ENCODE measurements at regions not wholly inside any gene's neighbourhood (a gene's known extent, or its start where the extent isn't known, plus 50 kb on each side); places are given as distances from the start of the nearest gene placed in this dataset.

- H3K4me1 Mint-ChIP-seq, result no peaks in the 10 kb centered on the region
- no peaks in the 10 kb centered on the region for H3K36me3 Mint-ChIP-seq
- no peak overlapping the region for H3K4me3 Mint-ChIP-seq
- no peak overlapping the region for H3K27ac Mint-ChIP-seq
- ATAC-seq, result no peak
- peaks cover 19% of the 10 kb centered on the region for H3K9me3 Mint-ChIP-seq
- DNase-seq (ENCODE audit: low spot score in 2 of 2), result no peak
Observed at GRCh38 chr13:69597088-69597487, 510.5 kb upstream of the ATXN8OS start.

GRCh38 chr13:69595181-69595580, 512.4 kb upstream of the ATXN8OS start:
- DNase-seq (ENCODE audit: low spot score in 2 of 2), result no peak
- H3K36me3 Mint-ChIP-seq, result no peaks in the 10 kb centered on the region
- no peak overlapping the region for H3K27ac Mint-ChIP-seq
- no peaks in the 10 kb centered on the region for H3K4me1 Mint-ChIP-seq
- H3K4me3 Mint-ChIP-seq, result no peak overlapping the region
- ATAC-seq, result no peak
- H3K9me3 Mint-ChIP-seq, result peaks cover 16% of the 10 kb centered on the region

GRCh38 chr13:69591437-69591836, 516.2 kb upstream of the ATXN8OS start:
- H3K4me1 Mint-ChIP-seq, result no peaks in the 10 kb centered on the region
- H3K36me3 Mint-ChIP-seq, result no peaks in the 10 kb centered on the region
- no peak overlapping the region for H3K27ac Mint-ChIP-seq
- H3K9me3 Mint-ChIP-seq, result peaks cover 19% of the 10 kb centered on the region
- no peak overlapping the region for H3K4me3 Mint-ChIP-seq
- ATAC-seq, result no peak
- no peak for DNase-seq (ENCODE audit: low spot score in 2 of 2)

DNA sequence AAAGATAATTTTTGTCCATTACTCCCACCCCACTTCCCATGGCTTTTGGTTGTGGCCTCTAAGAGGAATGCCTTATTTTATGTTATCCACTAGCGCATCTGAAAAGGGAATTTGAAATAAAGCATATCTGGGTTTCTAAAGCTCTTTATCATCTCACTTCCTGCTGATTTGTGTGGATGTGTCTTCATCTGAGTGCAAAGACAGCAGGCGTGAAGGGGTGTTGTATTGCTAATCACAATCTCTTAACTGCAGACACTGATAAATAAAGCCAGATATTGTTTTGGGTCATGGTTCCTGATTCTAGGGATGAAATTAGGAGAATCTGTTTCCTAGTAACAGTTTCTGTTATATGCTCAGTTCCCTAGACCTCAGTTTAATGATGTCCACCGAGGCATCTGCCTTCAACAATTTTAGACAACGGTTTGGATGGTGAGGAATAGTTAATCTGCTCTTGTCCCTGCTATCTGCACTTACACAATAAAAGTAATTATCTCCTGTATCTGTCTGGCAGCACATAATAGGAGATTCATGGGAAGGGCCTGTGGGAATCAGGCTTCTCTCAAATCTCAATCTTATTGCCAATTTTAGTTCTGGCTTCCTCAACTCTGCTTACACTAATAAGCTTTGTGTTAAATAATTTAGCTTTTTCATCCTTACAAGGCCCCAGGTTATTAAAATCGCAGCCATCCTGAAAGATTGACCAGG, 517.9 kb upstream of the ATXN8OS start:
- H3K36me3 Mint-ChIP-seq, result no peaks in the 10 kb centered on the region

GRCh38 chr13:69585656-69586055, 522.0 kb upstream of the ATXN8OS start:
- Mint-ChIP-seq H3K36me3 (no peaks in the 10 kb centered on the region), H3K9me3 (peaks cover 14% of the 10 kb centered on the region), H3K4me3 (no peak overlapping the region), H3K4me1 (no peaks in the 10 kb centered on the region), H3K27ac (no peak overlapping the region)
- ATAC-seq, result no peak
- DNase-seq (ENCODE audit: low spot score in 2 of 2), result no peak

More for the DNA sequence above, 517.9 kb upstream of the ATXN8OS start:
- ATAC-seq (no peak), DNase-seq (ENCODE audit: low spot score in 2 of 2) (no peak)
- H3K4me1 Mint-ChIP-seq, result no peaks in the 10 kb centered on the region
- peaks cover 18% of the 10 kb centered on the region for H3K9me3 Mint-ChIP-seq
- H3K4me3 Mint-ChIP-seq, result no peak overlapping the region
- no peak overlapping the region for H3K27ac Mint-ChIP-seq

GRCh38 chr13:69580255-69580654, 527.4 kb upstream of the ATXN8OS start:
- Mint-ChIP-seq H3K9me3 (no peaks in the 10 kb centered on the region), H3K4me1 (no peaks in the 10 kb centered on the region), H3K4me3 (no peak overlapping the region), H3K36me3 (no peaks in the 10 kb centered on the region), H3K27ac (no peak overlapping the region)
- ATAC-seq, result no peak
- no peak for DNase-seq (ENCODE audit: low spot score in 2 of 2)

- Mint-ChIP-seq H3K27ac (no peak overlapping the region), H3K4me1 (no peaks in the 10 kb centered on the region), H3K4me3 (no peak overlapping the region), H3K9me3 (no peaks in the 10 kb centered on the region), H3K36me3 (no peaks in the 10 kb centered on the region)
- ATAC-seq, result no peak
- DNase-seq (ENCODE audit: low spot score in 2 of 2), result no peak
Observed at GRCh38 chr13:69579351-69579750, 528.3 kb upstream of the ATXN8OS start.

GRCh38 chr13:69571606-69572323, 535.9 kb upstream of the ATXN8OS start:
- H3K4me1 Mint-ChIP-seq, result no peaks in the 10 kb centered on the region
- H3K9me3 Mint-ChIP-seq, result peaks cover 12% of the 10 kb centered on the region
- DNase-seq (ENCODE audit: low spot score in 2 of 2) (no peak), ATAC-seq (no peak)
- H3K4me3 Mint-ChIP-seq, result no peak overlapping the region
- H3K27ac Mint-ChIP-seq, result no peak overlapping the region
- H3K36me3 Mint-ChIP-seq, result no peaks in the 10 kb centered on the region

GRCh38 chr13:69567514-69567913, 540.1 kb upstream of the ATXN8OS start:
- H3K4me3 Mint-ChIP-seq, result no peak overlapping the region

GRCh38 chr13:69566104-69566716, 541.4 kb upstream of the ATXN8OS start:
- no peak overlapping the region for H3K4me3 Mint-ChIP-seq
- ATAC-seq (no peak), DNase-seq (ENCODE audit: low spot score in 2 of 2) (no peak)
- H3K4me1 Mint-ChIP-seq, result no peaks in the 10 kb centered on the region
- H3K9me3 Mint-ChIP-seq, result peaks cover 9% of the 10 kb centered on the region
- no peak overlapping the region for H3K27ac Mint-ChIP-seq
- H3K36me3 Mint-ChIP-seq, result no peaks in the 10 kb centered on the region

More at GRCh38 chr13:69567514-69567913, 540.1 kb upstream of the ATXN8OS start:
- Mint-ChIP-seq H3K4me1 (no peaks in the 10 kb centered on the region), H3K9me3 (peaks cover 11% of the 10 kb centered on the region), H3K36me3 (no peaks in the 10 kb centered on the region), H3K27ac (no peak overlapping the region)
- ATAC-seq (no peak), DNase-seq (ENCODE audit: low spot score in 2 of 2) (no peak)

DNA sequence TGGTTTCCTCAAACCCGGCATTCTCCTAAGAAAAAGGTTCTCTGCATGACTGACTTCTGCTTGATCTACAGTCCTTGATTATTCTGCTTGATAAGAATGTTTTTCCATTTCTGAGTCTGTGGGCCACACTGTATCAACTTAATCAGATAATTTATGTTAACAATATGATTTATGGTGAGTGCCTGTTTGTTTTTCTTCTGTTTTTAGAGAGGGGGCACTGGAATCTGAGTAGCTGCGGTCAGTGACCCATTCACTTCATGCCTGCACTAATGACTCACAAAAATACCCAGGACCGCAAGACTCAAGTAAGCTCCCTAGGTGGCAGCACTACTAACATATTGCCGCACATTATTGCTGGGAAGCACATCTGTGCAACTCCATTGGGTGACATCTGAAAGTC, 542.3 kb upstream of the ATXN8OS start:
- H3K9me3 Mint-ChIP-seq, result peaks cover 9% of the 10 kb centered on the region
- no peaks in the 10 kb centered on the region for H3K4me1 Mint-ChIP-seq
- no peaks in the 10 kb centered on the region for H3K36me3 Mint-ChIP-seq
- no peak for DNase-seq (ENCODE audit: low spot score in 2 of 2)
- H3K27ac Mint-ChIP-seq, result no peak overlapping the region
- ATAC-seq, result no peak
- no peak overlapping the region for H3K4me3 Mint-ChIP-seq

- Mint-ChIP-seq H3K27ac (no peak overlapping the region), H3K9me3 (peaks cover 4% of the 10 kb centered on the region), H3K36me3 (no peaks in the 10 kb centered on the region), H3K4me3 (no peak overlapping the region), H3K4me1 (no peaks in the 10 kb centered on the region)
- ATAC-seq (no peak), DNase-seq (ENCODE audit: low spot score in 2 of 2) (no peak)
Observed at GRCh38 chr13:69556540-69557196, 551.0 kb upstream of the ATXN8OS start.

DNA sequence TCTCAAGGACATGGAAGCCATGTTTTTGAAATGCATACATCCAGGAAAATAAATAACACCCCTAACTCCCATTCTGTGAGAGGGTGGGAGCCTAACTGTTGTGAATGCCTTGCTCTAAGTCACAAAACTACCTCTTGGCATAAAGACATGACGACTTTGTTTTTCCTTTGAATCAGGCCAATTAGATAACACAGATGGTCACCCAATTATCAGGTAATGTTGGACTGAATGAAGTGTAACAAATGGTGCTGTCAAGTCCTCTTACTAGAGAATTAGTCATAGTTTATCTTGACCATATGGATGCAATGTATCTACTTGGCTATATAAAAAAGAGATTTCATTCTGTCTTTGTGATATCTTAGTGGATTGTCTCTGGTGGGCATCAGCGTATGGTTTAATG, 553.6 kb upstream of the ATXN8OS start:
- Mint-ChIP-seq H3K27ac (no peak overlapping the region), H3K9me3 (peaks cover 4% of the 10 kb centered on the region), H3K4me1 (no peaks in the 10 kb centered on the region), H3K4me3 (no peak overlapping the region), H3K36me3 (no peaks in the 10 kb centered on the region)
- DNase-seq (ENCODE audit: low spot score in 2 of 2), result no peak
- no peak for ATAC-seq

GRCh38 chr13:69551193-69551592, 556.4 kb upstream of the ATXN8OS start:
- no peaks in the 10 kb centered on the region for H3K36me3 Mint-ChIP-seq
- H3K4me1 Mint-ChIP-seq, result no peaks in the 10 kb centered on the region
- H3K9me3 Mint-ChIP-seq, result no peaks in the 10 kb centered on the region
- ATAC-seq (no peak), DNase-seq (ENCODE audit: low spot score in 2 of 2) (no peak)
- no peak overlapping the region for H3K27ac Mint-ChIP-seq
- no peak overlapping the region for H3K4me3 Mint-ChIP-seq

DNA sequence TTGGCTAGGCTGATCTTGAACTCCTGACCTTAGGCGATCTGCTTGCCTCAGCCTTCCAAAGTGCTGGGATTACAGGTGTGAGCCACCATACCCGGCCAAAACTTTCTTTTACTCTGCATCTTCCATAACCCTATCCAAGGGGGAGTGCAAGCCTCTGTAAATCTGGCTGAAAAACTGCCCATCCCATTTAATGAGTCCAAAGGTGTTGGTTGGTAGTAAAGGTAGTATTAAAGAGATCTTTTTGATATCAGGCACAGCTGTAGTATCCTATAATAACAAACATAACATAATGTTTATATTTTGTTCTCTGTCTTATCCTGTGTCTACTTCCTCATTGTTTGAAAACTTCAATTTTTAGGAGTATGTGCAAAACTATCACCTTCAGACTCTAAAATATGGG, 559.8 kb upstream of the ATXN8OS start:
- Mint-ChIP-seq H3K36me3 (no peaks in the 10 kb centered on the region), H3K9me3 (no peaks in the 10 kb centered on the region), H3K27ac (no peak overlapping the region), H3K4me3 (no peak overlapping the region), H3K4me1 (no peaks in the 10 kb centered on the region)
- DNase-seq (ENCODE audit: low spot score in 2 of 2), result no peak
- ATAC-seq, result no peak
